ENCODE measurements at regions not wholly inside any gene's neighbourhood (a gene's known extent, or its start where the extent isn't known, plus 50 kb on each side); places are given as distances from the start of the nearest gene placed in this dataset.

DNA sequence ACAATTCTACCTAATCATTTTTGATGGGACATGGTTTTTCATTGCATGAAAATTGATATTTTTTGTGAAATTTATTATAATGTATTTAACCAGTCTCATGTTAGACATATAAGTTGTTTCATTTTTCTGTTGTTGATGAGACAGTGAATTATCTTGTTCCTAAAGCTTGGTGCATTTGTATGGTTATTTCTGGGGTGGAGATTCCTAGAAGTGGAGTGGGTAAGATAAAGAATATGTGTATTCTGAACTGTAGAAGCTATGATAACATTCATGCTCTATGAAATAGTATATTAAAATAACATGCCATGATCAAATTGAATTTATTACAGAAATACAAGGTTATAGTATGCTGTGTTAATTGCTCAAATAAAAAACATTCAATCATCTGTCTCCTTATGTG lies 69.2 kb downstream of the BOLA3 start:
- Histone ChIP-seq H3K27ac (ENCODE audit: low read depth, low read length) (no peak overlapping the region), H3K4me1 (ENCODE audit: control insufficient read depth in 1 of 2, insufficient read depth in 2 of 2, low read length in 2 of 2) (no peaks in the 10 kb centered on the region), H3K9me3 (ENCODE audit: control insufficient read depth in 1 of 2, low read length in 2 of 2) (no peaks in the 10 kb centered on the region), H3K4me3 (ENCODE audit: low read depth in 1 of 2, low read length in 2 of 2) (no peak overlapping the region), H3K36me3 (ENCODE audit: control insufficient read depth in 1 of 2, insufficient read depth in 2 of 2, low read length in 2 of 2) (peaks cover 6 to 45% of the 10 kb centered on the region in 2 donors), H3K9ac (ENCODE audit: low read depth in 1 of 2, low read length in 2 of 2) (no peak overlapping the region), H3K27me3 (ENCODE audit: control insufficient read depth in 1 of 2, insufficient read depth in 2 of 2, low read length in 2 of 2) (no peaks in the 10 kb centered on the region)

- H3K27me3 ChIP-seq (ENCODE audit: control insufficient read depth in 1 of 2, insufficient read depth in 2 of 2, low read length in 2 of 2), result no peaks in the 10 kb centered on the region
- H3K9ac ChIP-seq (ENCODE audit: low read depth in 1 of 2, low read length in 2 of 2), result no peak overlapping the region
- H3K9me3 ChIP-seq (ENCODE audit: control insufficient read depth in 1 of 2, low read length in 2 of 2), result no peaks in the 10 kb centered on the region
- H3K27ac ChIP-seq (ENCODE audit: low read depth, low read length), result no peak overlapping the region
- peaks cover 6 to 45% of the 10 kb centered on the region in 2 donors for H3K36me3 ChIP-seq (ENCODE audit: control insufficient read depth in 1 of 2, insufficient read depth in 2 of 2, low read length in 2 of 2)
- no peak overlapping the region for H3K4me3 ChIP-seq (ENCODE audit: low read depth in 1 of 2, low read length in 2 of 2)
- no peaks in the 10 kb centered on the region for H3K4me1 ChIP-seq (ENCODE audit: control insufficient read depth in 1 of 2, insufficient read depth in 2 of 2, low read length in 2 of 2)
These were observed 68.0 kb downstream of the BOLA3 start for GRCh38 chr2:74079522-74080341.

GRCh38 chr2:74080346-74080745 lies 67.4 kb downstream of the BOLA3 start:
- Histone ChIP-seq H3K27me3 (ENCODE audit: control insufficient read depth in 1 of 2, insufficient read depth in 2 of 2, low read length in 2 of 2) (no peaks in the 10 kb centered on the region), H3K36me3 (ENCODE audit: control insufficient read depth in 1 of 2, insufficient read depth in 2 of 2, low read length in 2 of 2) (peaks cover 6 to 49% of the 10 kb centered on the region in 2 donors), H3K4me3 (ENCODE audit: low read depth in 1 of 2, low read length in 2 of 2) (no peak overlapping the region), H3K9ac (ENCODE audit: low read depth in 1 of 2, low read length in 2 of 2) (no peak overlapping the region), H3K4me1 (ENCODE audit: control insufficient read depth in 1 of 2, insufficient read depth in 2 of 2, low read length in 2 of 2) (no peaks in the 10 kb centered on the region), H3K9me3 (ENCODE audit: control insufficient read depth in 1 of 2, low read length in 2 of 2) (no peaks in the 10 kb centered on the region), H3K27ac (ENCODE audit: low read depth, low read length) (no peak overlapping the region)

DNA sequence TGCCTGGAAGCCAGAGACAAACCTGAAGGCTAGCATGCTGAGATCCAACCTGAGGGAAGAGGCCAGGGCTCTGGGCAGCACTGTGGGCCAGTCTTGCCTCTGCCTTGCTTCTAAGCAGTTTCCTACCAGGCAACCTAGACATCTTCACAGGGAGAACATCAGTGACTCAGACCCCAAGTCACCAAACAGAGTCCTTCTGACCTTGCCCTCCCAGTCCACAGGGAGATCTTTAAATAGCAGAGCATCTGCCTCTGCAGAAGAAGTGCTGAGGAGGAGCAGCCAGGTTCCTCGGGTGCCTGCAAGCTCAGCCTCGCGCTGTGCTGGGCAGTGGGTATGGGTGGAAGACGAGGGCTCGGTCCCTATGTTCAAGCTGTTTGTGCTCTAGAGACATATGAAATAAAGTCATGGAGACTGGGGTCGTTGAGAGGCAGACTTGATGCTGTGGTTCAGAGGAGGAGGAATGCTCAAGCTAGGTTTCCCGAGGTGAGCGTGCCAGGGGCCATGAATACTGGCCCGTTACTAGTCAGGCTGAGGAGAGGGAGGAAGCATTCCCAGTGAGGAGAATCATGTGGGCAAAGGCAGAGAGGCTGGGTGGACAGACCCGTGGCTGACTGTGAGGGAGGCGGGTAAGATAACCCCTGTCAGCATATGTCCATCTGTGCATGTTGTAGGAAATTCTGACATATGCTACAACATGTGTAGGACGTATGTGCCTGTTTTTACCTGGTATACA lies 66.5 kb downstream of the BOLA3 start:
- Histone ChIP-seq H3K9me3 (ENCODE audit: control insufficient read depth in 1 of 2, low read length in 2 of 2) (no peaks in the 10 kb centered on the region), H3K27me3 (ENCODE audit: control insufficient read depth in 1 of 2, insufficient read depth in 2 of 2, low read length in 2 of 2) (no peaks in the 10 kb centered on the region), H3K4me1 (ENCODE audit: control insufficient read depth in 1 of 2, insufficient read depth in 2 of 2, low read length in 2 of 2) (no peaks in the 10 kb centered on the region), H3K4me3 (ENCODE audit: low read depth in 1 of 2, low read length in 2 of 2) (no peak overlapping the region), H3K27ac (ENCODE audit: low read depth, low read length) (no peak overlapping the region), H3K9ac (ENCODE audit: low read depth in 1 of 2, low read length in 2 of 2) (no peak overlapping the region), H3K36me3 (ENCODE audit: control insufficient read depth in 1 of 2, insufficient read depth in 2 of 2, low read length in 2 of 2) (peaks cover 3 to 52% of the 10 kb centered on the region in 2 donors)

DNA sequence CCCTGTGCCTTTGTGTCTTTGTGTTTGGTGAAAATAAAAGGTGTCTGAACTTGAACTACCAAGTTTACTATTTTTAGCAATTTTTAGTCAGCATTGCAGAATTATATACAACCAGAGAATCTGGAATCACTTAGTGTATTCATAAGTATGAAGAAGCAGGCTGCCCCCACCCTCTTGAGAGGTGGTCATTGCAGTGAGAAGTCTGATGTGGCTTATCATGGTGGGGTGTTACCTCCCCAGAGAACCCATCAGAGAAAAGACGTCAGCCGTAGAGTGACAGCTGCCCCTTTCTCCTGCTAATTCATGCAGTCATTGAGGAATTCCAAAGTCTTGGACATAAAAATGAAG lies 66.0 kb downstream of the BOLA3 start:
- Histone ChIP-seq H3K27ac (ENCODE audit: low read depth, low read length) (no peak overlapping the region), H3K36me3 (ENCODE audit: control insufficient read depth in 1 of 2, insufficient read depth in 2 of 2, low read length in 2 of 2) (peaks cover 3 to 52% of the 10 kb centered on the region in 2 donors), H3K9ac (ENCODE audit: low read depth in 1 of 2, low read length in 2 of 2) (no peak overlapping the region), H3K27me3 (ENCODE audit: control insufficient read depth in 1 of 2, insufficient read depth in 2 of 2, low read length in 2 of 2) (no peaks in the 10 kb centered on the region), H3K9me3 (ENCODE audit: control insufficient read depth in 1 of 2, low read length in 2 of 2) (no peaks in the 10 kb centered on the region), H3K4me3 (ENCODE audit: low read depth in 1 of 2, low read length in 2 of 2) (no peak overlapping the region), H3K4me1 (ENCODE audit: control insufficient read depth in 1 of 2, insufficient read depth in 2 of 2, low read length in 2 of 2) (no peaks in the 10 kb centered on the region)

DNA sequence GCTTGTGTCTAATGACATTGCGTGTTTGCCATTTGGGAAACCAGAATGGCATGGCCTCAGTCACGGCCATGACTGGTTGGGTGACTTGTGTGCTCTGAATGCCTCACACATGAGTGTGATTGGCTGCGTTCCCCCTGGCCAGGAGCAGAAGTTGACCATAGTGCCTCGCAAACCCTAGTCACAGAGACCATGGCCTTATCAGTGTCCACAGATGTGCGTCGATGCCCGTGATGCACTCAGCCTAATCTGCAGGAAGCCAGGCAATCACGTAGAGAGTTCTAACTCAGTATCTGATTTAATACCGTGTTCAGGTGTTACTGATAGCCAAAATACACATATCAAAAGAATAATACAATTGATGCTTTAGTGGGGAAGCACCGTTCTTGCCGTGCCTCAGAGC lies 64.0 kb downstream of the BOLA3 start:
- no peak overlapping the region for H3K9ac ChIP-seq (ENCODE audit: low read depth in 1 of 2, low read length in 2 of 2)
- H3K4me3 ChIP-seq (ENCODE audit: low read depth in 1 of 2, low read length in 2 of 2), result no peak overlapping the region
- H3K27ac ChIP-seq (ENCODE audit: low read depth, low read length), result no peak overlapping the region
- H3K27me3 ChIP-seq (ENCODE audit: control insufficient read depth in 1 of 2, insufficient read depth in 2 of 2, low read length in 2 of 2), result no peaks in the 10 kb centered on the region
- peaks cover 6 to 69% of the 10 kb centered on the region in 2 donors for H3K36me3 ChIP-seq (ENCODE audit: control insufficient read depth in 1 of 2, insufficient read depth in 2 of 2, low read length in 2 of 2)
- H3K9me3 ChIP-seq (ENCODE audit: control insufficient read depth in 1 of 2, low read length in 2 of 2), result no peaks in the 10 kb centered on the region
- H3K4me1 ChIP-seq (ENCODE audit: control insufficient read depth in 1 of 2, insufficient read depth in 2 of 2, low read length in 2 of 2), result no peaks in the 10 kb centered on the region

Data from duodenal mucosa (tissue), 2 donors.